IMR-90 (cell line): ENCODE measurements at regions not wholly inside any gene's neighbourhood (a gene's known extent, or its start where the extent isn't known, plus 50 kb on each side); places are given as distances from the start of the nearest gene placed in this dataset.

ENCODE experiments used
- ATAC-seq: fragments of 200-7000 bp; cut with Tn5 transposase; 2 replicates; pipeline ENCODE4 v1.9.1; 2020; ENCODE audit warnings: low read depth, mild to moderate bottlenecking, moderate library complexity
- BruUV-seq: library from RNA; stranded (reverse); fragments of 400-500 nt; replicated peaks from 2 replicates; lab custom pipeline; 2021; lab: Mats Ljungman, UMichigan
- CTCF ChIA-PET: fragments of 300-600 bp; formaldehyde crosslinking; extraction: SDS; loops from one replicate; lab custom pipeline; 2021; ENCODE audit warnings: antibody characterized with exemption; lab: Yijun Ruan, JAX
- POLR2A ChIA-PET: fragments of 300-600 bp; sonication (Branson Sonifier 250); formaldehyde crosslinking; loops from one replicate; lab custom pipeline; 2022; ENCODE audit warnings: antibody characterized with exemption; ENCODE audit not compliant: unreplicated experiment; lab: Charles Lee
- DNase-seq: peaks from one replicate; pipeline ENCODE4 v3.0.0; 2013
- H2AFZ ChIP-seq: replicated peaks from 2 replicates; pipeline ENCODE3; 2013; ENCODE audit warnings: low read length, mild to moderate bottlenecking; ENCODE audit not compliant: poor library complexity
- H2AK5ac ChIP-seq: 2 replicates; pipeline ENCODE4 v1.6.1; 2013; ENCODE audit warnings: low read depth, low read length, inconsistent platforms
- H2AK9ac ChIP-seq: replicated peaks from 2 replicates; pipeline ENCODE3; 2013; ENCODE audit warnings: mild to moderate bottlenecking, low read depth, low read length, moderate library complexity; ENCODE audit not compliant: poor library complexity
- H2BK120ac ChIP-seq: 2 replicates; pipeline ENCODE4 v1.6.1; 2013; ENCODE audit warnings: low read depth, low read length, inconsistent platforms
- H2BK15ac ChIP-seq: 3 replicates; pipeline ENCODE4 v1.6.1; 2013; ENCODE audit warnings: low read depth, low read length, inconsistent platforms
- H2BK20ac ChIP-seq: 2 replicates; pipeline ENCODE4 v1.6.1; 2013; ENCODE audit warnings: low read depth, mild to moderate bottlenecking, inconsistent platforms, low read length, moderate library complexity
- H2BK5ac ChIP-seq: 2 replicates; pipeline ENCODE4 v1.6.1; 2013; ENCODE audit warnings: mild to moderate bottlenecking, low read depth, low read length, inconsistent platforms; ENCODE audit not compliant: poor library complexity, severe bottlenecking
- H3K14ac ChIP-seq: replicated peaks from 2 replicates; pipeline ENCODE4 v1.6.1; 2013; ENCODE audit warnings: low read depth, low read length, inconsistent platforms
- H3K18ac ChIP-seq: 2 replicates; pipeline ENCODE4 v1.6.1; 2013; ENCODE audit warnings: low read depth, low read length, control low read depth
- H3K23ac ChIP-seq: 2 replicates; pipeline ENCODE4 v1.6.1; 2013; ENCODE audit warnings: low read depth, low read length, inconsistent platforms
- H3K27ac ChIP-seq: 2 replicates; pipeline ENCODE4 v1.5.1; 2013; ENCODE audit warnings: mild to moderate bottlenecking, control low read depth, low read length; ENCODE audit not compliant: insufficient read depth
- H3K27me3 ChIP-seq: 2 replicates; pipeline ENCODE4 v1.6.1; 2013; ENCODE audit warnings: low read length; ENCODE audit not compliant: control insufficient read depth, insufficient read depth
- H3K36me3 ChIP-seq: 2 replicates; pipeline ENCODE4 v1.6.1; 2013; ENCODE audit warnings: low read length, mixed read lengths; ENCODE audit not compliant: control insufficient read depth, insufficient read depth
- H3K4ac ChIP-seq: 2 replicates; pipeline ENCODE4 v1.6.1; 2013; ENCODE audit warnings: low read depth, low read length, inconsistent platforms
- H3K4me1 ChIP-seq: 2 replicates; pipeline ENCODE4 v1.6.1; 2013; ENCODE audit warnings: low read length, mixed read lengths; ENCODE audit not compliant: control insufficient read depth, insufficient read depth
- H3K4me2 ChIP-seq: 2 replicates; pipeline ENCODE4 v1.6.1; 2013; ENCODE audit warnings: low read depth, mild to moderate bottlenecking, control low read depth, low read length, moderate library complexity
- H3K4me3 ChIP-seq: 2 replicates; pipeline ENCODE4 v1.5.1; 2013; ENCODE audit warnings: low read depth, mild to moderate bottlenecking, control low read depth, low read length, moderate library complexity; ENCODE audit not compliant: insufficient read depth
- H3K56ac ChIP-seq: 2 replicates; pipeline ENCODE4 v1.6.1; 2013; ENCODE audit warnings: low read length, inconsistent platforms; ENCODE audit not compliant: insufficient read depth; ENCODE audit errors: extremely low read depth
- H3K79me1 ChIP-seq, 2 experiments: 2 replicates each; pipeline ENCODE4 v1.6.1; 2013; ENCODE audit warnings: low read length in 2 of 2, inconsistent platforms in 1 of 2, low read depth in 1 of 2
- H3K9ac ChIP-seq: 2 replicates; pipeline ENCODE4 v1.6.1; 2013; ENCODE audit warnings: low read depth, low read length, control low read depth
- H3K9me1 ChIP-seq: 2 replicates; pipeline ENCODE4 v1.6.1; 2013; ENCODE audit warnings: low read length, inconsistent platforms; ENCODE audit not compliant: insufficient read depth
- H3K9me3 ChIP-seq: 2 replicates; pipeline ENCODE4 v1.6.1; 2013; ENCODE audit warnings: low read length; ENCODE audit not compliant: control insufficient read depth, insufficient read depth
- H4K20me1 ChIP-seq: 2 replicates; pipeline ENCODE4 v1.6.1; 2013; ENCODE audit warnings: low read length, inconsistent platforms; ENCODE audit not compliant: insufficient read depth
- H4K5ac ChIP-seq: 2 replicates; pipeline ENCODE4 v1.6.1; 2013; ENCODE audit warnings: mild to moderate bottlenecking, low read depth, low read length, control low read depth
- H4K8ac ChIP-seq, 2 experiments: 2 replicates each; pipeline ENCODE4 v1.6.1; 2013; ENCODE audit warnings: low read depth in 2 of 2, low read length in 2 of 2, control low read depth in 1 of 2, inconsistent platforms in 1 of 2
- H4K91ac ChIP-seq: 2 replicates; pipeline ENCODE4 v1.6.1; 2013; ENCODE audit warnings: low read depth, low read length, inconsistent platforms; ENCODE audit not compliant: insufficient read depth
- CEBPB ChIP-seq: IDR thresholded peaks from 2 replicates; pipeline ENCODE4 v1.6.1; 2012; ENCODE audit warnings: low read depth, low read length, improper control_type of control experiment
- NFE2L2 ChIP-seq: fragments of 150-350 bp; IDR thresholded peaks from 2 replicates; pipeline ENCODE4 v1.6.1; 2016; ENCODE audit warnings: low read depth, mild to moderate bottlenecking, low read length
- WGBS, 2 experiments: methylation state at CpG; one replicate each; pipeline versions ENCODE4 v1.1.5 to v1.1.7; 2013; ENCODE audit warnings: missing lambda C conversion rate in 2 of 2; ENCODE audit not compliant: insufficient read length in 1 of 2; ENCODE audit errors: extremely low coverage in 2 of 2; 5-methylcytosine and 5-hydroxymethylcytosine counted together
- dilution Hi-C: fragments of 300-500 bp; cut with HindIII; formaldehyde crosslinking; loops from one replicate; pipeline ENCODE4 v1.14.3; 2018; ENCODE audit warnings: low sequenced_read_pairs; ENCODE audit not compliant: unreplicated experiment
- in situ Hi-C: fragments of 300-500 bp; cut with MboI; formaldehyde crosslinking; loops from 3 replicates; pipeline ENCODE4 v1.14.3; 2019; ENCODE audit warnings: low sequenced_read_pairs, inconsistent platforms, mixed read lengths
- intact Hi-C: fragments of 100-400 bp; cut with micrococcal nuclease; formaldehyde crosslinking; loops from 2 replicates; pipeline ENCODE4 v1.10.0; 2022

DNA sequence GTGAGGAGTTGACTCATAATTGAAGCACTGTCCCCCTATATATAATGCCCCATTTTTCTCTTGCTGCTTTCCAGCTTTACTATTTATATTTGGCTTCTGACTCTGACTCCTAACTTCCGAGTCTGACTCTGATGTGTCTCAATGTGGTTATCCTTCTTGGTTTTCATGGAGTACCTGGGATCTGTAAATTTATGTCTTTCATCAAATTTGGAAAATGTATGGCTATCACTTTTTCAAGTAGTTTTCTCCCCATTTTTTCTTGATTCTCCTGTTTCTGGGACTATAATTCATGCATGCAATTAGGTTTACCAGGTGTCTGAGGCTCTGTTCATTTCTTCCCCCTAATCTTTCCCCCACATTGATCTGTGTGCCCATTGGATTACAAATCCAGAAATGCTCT, 156.8 kb upstream of the SFRP2 start:
- no CpG with 5 or more reads among the region's 1 CpG for WGBS, 2 experiments
- Histone ChIP-seq H3K18ac (no peak overlapping the region), H3K9me1 (no peaks in the 10 kb centered on the region), H2BK5ac (no peak overlapping the region), H3K36me3 (no peaks in the 10 kb centered on the region), H3K4me3 (no peak overlapping the region), H3K9me3 (no peaks in the 10 kb centered on the region), H3K79me1 (no peaks in the 10 kb centered on the region), H3K14ac (no peak overlapping the region), H3K27ac (no peak overlapping the region), H2BK15ac (no peak overlapping the region), H4K8ac (no peak overlapping the region), H3K9ac (no peak overlapping the region), H3K4me1 (no peaks in the 10 kb centered on the region), H3K23ac (no peak overlapping the region), H3K27me3 (no peaks in the 10 kb centered on the region), H2AFZ (no peak overlapping the region), H4K91ac (no peak overlapping the region), H3K56ac (no peak overlapping the region), H3K4me2 (no peak overlapping the region), H2AK9ac (no peak overlapping the region), H3K4ac (no peak overlapping the region), H4K5ac (no peak overlapping the region), H2AK5ac (no peak overlapping the region), H2BK120ac (no peak overlapping the region), H2BK20ac (no peak overlapping the region), H4K20me1 (no peaks in the 10 kb centered on the region)
- DNase-seq (no peak), ATAC-seq (no peak)
- BruUV-seq, result no TSS peak
- in situ Hi-C loops (no loop called here), dilution Hi-C loops (no loop called here), intact Hi-C loops (no loop called here)
- ChIA-PET POLR2A (no interaction called here), CTCF (no interaction called here)
- TF ChIP-seq NFE2L2, result no peak
- TF ChIP-seq CEBPB, result no peak
